CD4-positive, alpha-beta T cell (primary cell): ENCODE measurements at regions not wholly inside any gene's neighbourhood (a gene's known extent, or its start where the extent isn't known, plus 50 kb on each side); places are given as distances from the start of the nearest gene placed in this dataset.

ENCODE experiments used
- ATAC-seq: fragments of 200-7000 bp; cut with Tn5 transposase; one replicate; pipeline ENCODE4 v1.10.0; 2022; ENCODE audit warnings: mild to moderate bottlenecking; ENCODE audit not compliant: poor library complexity
- CTCF ChIA-PET: fragments of 350-600 bp; sonication (Branson Sonifier 250); formaldehyde crosslinking; loops from one replicate; lab custom pipeline; 2021; ENCODE audit warnings: antibody characterized with exemption, inconsistent platforms; lab: Charles Lee
- POLR2A ChIA-PET: fragments of 350-600 bp; sonication (Branson Sonifier 250); formaldehyde crosslinking; loops from one replicate; lab custom pipeline; 2021; ENCODE audit warnings: antibody characterized with exemption, inconsistent platforms; lab: Charles Lee
- DNase-seq, 14 experiments: peaks; one replicate each; pipeline ENCODE4 v3.0.0-alpha.2; 2013 to 2020; ENCODE audit warnings: mixed read lengths in 2 of 14
- H3K27ac ChIP-seq, 2 donors: one replicate each; pipeline versions ENCODE4 v1.5.1 to v1.7.0; 2013; ENCODE audit warnings: low read length in 2 of 2, low read depth in 1 of 2, mild to moderate bottlenecking in 1 of 2
- H3K27me3 ChIP-seq, 2 experiments: 1 replicate in 1 of 2; 2 replicates in 1 of 2; pipeline versions ENCODE4 v1.6.1 to v1.7.0; 2013; ENCODE audit warnings: low read length in 2 of 2, control low read depth in 1 of 2, mild to moderate bottlenecking in 1 of 2, moderate library complexity in 1 of 2; ENCODE audit not compliant: insufficient read depth in 2 of 2, control insufficient read depth in 1 of 2
- H3K36me3 ChIP-seq: one replicate; pipeline ENCODE4 v1.6.1; 2013; ENCODE audit warnings: low read length, control low read depth; ENCODE audit not compliant: insufficient read depth
- H3K4me1 ChIP-seq: one replicate; pipeline ENCODE4 v1.6.1; 2013; ENCODE audit warnings: low read length, control low read depth; ENCODE audit not compliant: insufficient read depth
- H3K4me3 ChIP-seq: one replicate; pipeline ENCODE4 v1.5.1; 2013; ENCODE audit warnings: mild to moderate bottlenecking, low read length, moderate library complexity
- H3K9me3 ChIP-seq, 2 experiments: 1 replicate in 1 of 2; 2 replicates in 1 of 2; pipeline versions ENCODE4 v1.6.1 to v1.7.0; 2013; ENCODE audit warnings: low read length in 2 of 2, mild to moderate bottlenecking in 2 of 2, control low read depth in 1 of 2, moderate library complexity in 1 of 2; ENCODE audit not compliant: control insufficient read depth in 1 of 2, insufficient read depth in 1 of 2
- H3K27ac Mint-ChIP-seq: one replicate; pipeline ENCODE4 v1.8.0; 2020; ENCODE audit warnings: mixed read lengths
- H3K27me3 Mint-ChIP-seq: one replicate; pipeline ENCODE4 v1.8.0; 2021; ENCODE audit warnings: mixed read lengths
- H3K36me3 Mint-ChIP-seq: one replicate; pipeline ENCODE4 v1.8.0; 2021; ENCODE audit warnings: low read depth, mixed read lengths
- H3K4me1 Mint-ChIP-seq: one replicate; pipeline ENCODE4 v1.8.0; 2021; ENCODE audit warnings: low read depth, mixed read lengths
- H3K4me3 Mint-ChIP-seq: one replicate; pipeline ENCODE4 v1.8.0; 2020; ENCODE audit warnings: mild to moderate bottlenecking, mixed read lengths
- H3K9me3 Mint-ChIP-seq: one replicate; pipeline ENCODE4 v1.8.0; 2020; ENCODE audit warnings: mixed read lengths
- intact Hi-C, 2 experiments: fragments of 100-400 bp; cut with DNase I in 1 of 2; cut with micrococcal nuclease in 1 of 2; formaldehyde crosslinking; loops; one replicate each; pipeline versions ENCODE4 v1.15.1 to v1.9.0; 2023 to 2025; cut with DNase I, micrococcal nuclease
- TF ChIP-seq, protein P1 (sequence below): fragments of 200-600 bp; IDR thresholded peaks from one replicate; pipeline ENCODE4 v1.8.0; 2022; ENCODE audit warnings: antibody characterized with exemption, mild to moderate bottlenecking

GRCh38 chr2:215210082-215210481, 71.7 kb upstream of the ABCA12 start:
- ATAC-seq: no peak
- intact Hi-C loops: no loop called here
- H3K27me3 ChIP-seq: no peaks in the 10 kb centered on the region
- H3K4me1 ChIP-seq: no peaks in the 10 kb centered on the region
- TF ChIP-seq, protein P1, sequence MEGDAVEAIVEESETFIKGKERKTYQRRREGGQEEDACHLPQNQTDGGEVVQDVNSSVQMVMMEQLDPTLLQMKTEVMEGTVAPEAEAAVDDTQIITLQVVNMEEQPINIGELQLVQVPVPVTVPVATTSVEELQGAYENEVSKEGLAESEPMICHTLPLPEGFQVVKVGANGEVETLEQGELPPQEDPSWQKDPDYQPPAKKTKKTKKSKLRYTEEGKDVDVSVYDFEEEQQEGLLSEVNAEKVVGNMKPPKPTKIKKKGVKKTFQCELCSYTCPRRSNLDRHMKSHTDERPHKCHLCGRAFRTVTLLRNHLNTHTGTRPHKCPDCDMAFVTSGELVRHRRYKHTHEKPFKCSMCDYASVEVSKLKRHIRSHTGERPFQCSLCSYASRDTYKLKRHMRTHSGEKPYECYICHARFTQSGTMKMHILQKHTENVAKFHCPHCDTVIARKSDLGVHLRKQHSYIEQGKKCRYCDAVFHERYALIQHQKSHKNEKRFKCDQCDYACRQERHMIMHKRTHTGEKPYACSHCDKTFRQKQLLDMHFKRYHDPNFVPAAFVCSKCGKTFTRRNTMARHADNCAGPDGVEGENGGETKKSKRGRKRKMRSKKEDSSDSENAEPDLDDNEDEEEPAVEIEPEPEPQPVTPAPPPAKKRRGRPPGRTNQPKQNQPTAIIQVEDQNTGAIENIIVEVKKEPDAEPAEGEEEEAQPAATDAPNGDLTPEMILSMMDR: no peak
- no peak overlapping the region for H3K4me3 ChIP-seq
- Mint-ChIP-seq H3K27me3 (no peaks in the 10 kb centered on the region), H3K36me3 (no peaks in the 10 kb centered on the region), H3K4me3 (no peak overlapping the region), H3K27ac (no peak overlapping the region), H3K4me1 (no peaks in the 10 kb centered on the region), H3K9me3 (peaks cover 4% of the 10 kb centered on the region)
- peaks cover 0 to 16% of the 10 kb centered on the region in 2 experiments for H3K9me3 ChIP-seq
- DNase-seq: no peak
- CTCF ChIA-PET: no interaction called here
- H3K27ac ChIP-seq: no peak overlapping the region
- POLR2A ChIA-PET: no interaction called here
- H3K36me3 ChIP-seq: no peaks in the 10 kb centered on the region

DNA sequence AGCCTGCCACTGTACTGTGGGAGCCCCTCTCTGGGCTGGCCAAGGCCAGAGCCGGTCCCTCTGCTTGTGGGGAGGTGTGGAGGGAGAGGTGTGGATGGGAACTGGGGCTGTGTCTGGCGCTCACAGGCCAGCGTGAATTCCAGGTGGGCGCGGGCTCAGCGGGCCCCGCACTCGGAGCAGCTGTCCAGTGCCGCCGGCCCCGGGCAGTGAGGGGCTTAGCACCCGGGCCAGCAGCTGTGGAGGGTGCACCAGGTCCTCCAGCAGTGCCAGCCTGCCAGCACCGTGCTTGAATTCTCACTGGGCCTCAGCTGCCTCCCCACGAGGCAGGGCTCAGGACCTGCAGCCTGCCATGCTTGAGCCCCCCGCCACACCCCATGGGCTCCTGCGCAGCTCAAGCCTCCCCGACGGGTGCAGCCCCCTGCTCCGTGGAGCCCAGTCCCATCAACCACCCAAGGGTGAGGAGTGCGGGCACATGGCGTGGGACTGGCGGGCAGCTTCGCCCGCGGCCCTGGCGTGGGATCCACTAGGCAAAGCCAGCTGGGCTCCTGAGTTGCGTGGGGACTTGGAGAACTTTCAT, 69.5 kb upstream of the ABCA12 start:
- Histone ChIP-seq H3K27ac (no peak overlapping the region), H3K9me3 (peaks cover 0 to 16% of the 10 kb centered on the region in 2 experiments), H3K36me3 (no peaks in the 10 kb centered on the region), H3K4me1 (no peaks in the 10 kb centered on the region), H3K4me3 (no peak overlapping the region), H3K27me3 (no peaks in the 10 kb centered on the region)
- intact Hi-C loops: no loop called here
- Mint-ChIP-seq H3K27me3 (no peaks in the 10 kb centered on the region), H3K9me3 (peaks cover 4% of the 10 kb centered on the region), H3K36me3 (no peaks in the 10 kb centered on the region), H3K4me1 (no peaks in the 10 kb centered on the region), H3K4me3 (no peak overlapping the region), H3K27ac (no peak overlapping the region)
- ChIA-PET POLR2A (interaction anchor here (0.6 kb wide), 1 partner anchor 532 kb away, joined by 3 read pairs; no protein-coding TSS in a partner anchor), CTCF (no interaction called here)
- DNase-seq (no peak), ATAC-seq (no peak)
- TF ChIP-seq, protein P1: no peak

GRCh38 chr2:215207041-215207440, 68.6 kb upstream of the ABCA12 start:
- peaks cover 4% of the 10 kb centered on the region for H3K9me3 Mint-ChIP-seq
- H3K36me3 Mint-ChIP-seq: no peaks in the 10 kb centered on the region
- TF ChIP-seq, protein P1: no peak
- H3K4me3 Mint-ChIP-seq: no peak overlapping the region
- CTCF ChIA-PET: no interaction called here
- POLR2A ChIA-PET: interaction anchor here (0.6 kb wide), 1 partner anchor 533 kb away, joined by 3 read pairs; no protein-coding TSS in a partner anchor
- Histone ChIP-seq H3K4me3 (no peak overlapping the region), H3K27me3 (no peaks in the 10 kb centered on the region), H3K4me1 (no peaks in the 10 kb centered on the region), H3K9me3 (peaks cover 0 to 16% of the 10 kb centered on the region in 2 experiments), H3K27ac (no peak overlapping the region), H3K36me3 (no peaks in the 10 kb centered on the region)
- no peak overlapping the region for H3K27ac Mint-ChIP-seq
- ATAC-seq (no peak), DNase-seq (no peak)
- H3K4me1 Mint-ChIP-seq: no peaks in the 10 kb centered on the region
- intact Hi-C loops: no loop called here
- H3K27me3 Mint-ChIP-seq: no peaks in the 10 kb centered on the region
